ENCODE measurements at regions not wholly inside any gene's neighbourhood (a gene's known extent, or its start where the extent isn't known, plus 50 kb on each side); places are given as distances from the start of the nearest gene placed in this dataset.

- Histone ChIP-seq H3K27ac (ENCODE audit: low read depth, low read length) (no peak overlapping the region), H3K27me3 (ENCODE audit: control insufficient read depth, insufficient read depth, low read length, poor library complexity, severe bottlenecking) (no peaks in the 10 kb centered on the region), H3K36me3 (ENCODE audit: control insufficient read depth, insufficient read depth, low read length) (no peaks in the 10 kb centered on the region), H3K4me3 (ENCODE audit: low read length) (no peak overlapping the region), H3K4me1 (ENCODE audit: control insufficient read depth, insufficient read depth, low read length) (peaks cover 12% of the 10 kb centered on the region), H3K9me3 (ENCODE audit: control insufficient read depth, low read length) (no peaks in the 10 kb centered on the region), H3K9ac (ENCODE audit: extremely low read depth, low read length, poor library complexity, severe bottlenecking) (no peak overlapping the region)
- 89 to 90% methylated on average over 1 to 3 of the region's 3 CpGs for WGBS, 2 experiments (ENCODE audit: insufficient coverage in 1 of 2, insufficient read length in 1 of 2)
- Mint-ChIP-seq H3K4me3 (no peak overlapping the region), H3K27me3 (ENCODE audit: insufficient read depth) (no peaks in the 10 kb centered on the region), H3K4me1 (peaks cover 32% of the 10 kb centered on the region), H3K36me3 (ENCODE audit: low read depth) (no peaks in the 10 kb centered on the region), H3K27ac (no peak overlapping the region), H3K9me3 (peaks cover 2% of the 10 kb centered on the region)
- TF ChIP-seq, protein P1, sequence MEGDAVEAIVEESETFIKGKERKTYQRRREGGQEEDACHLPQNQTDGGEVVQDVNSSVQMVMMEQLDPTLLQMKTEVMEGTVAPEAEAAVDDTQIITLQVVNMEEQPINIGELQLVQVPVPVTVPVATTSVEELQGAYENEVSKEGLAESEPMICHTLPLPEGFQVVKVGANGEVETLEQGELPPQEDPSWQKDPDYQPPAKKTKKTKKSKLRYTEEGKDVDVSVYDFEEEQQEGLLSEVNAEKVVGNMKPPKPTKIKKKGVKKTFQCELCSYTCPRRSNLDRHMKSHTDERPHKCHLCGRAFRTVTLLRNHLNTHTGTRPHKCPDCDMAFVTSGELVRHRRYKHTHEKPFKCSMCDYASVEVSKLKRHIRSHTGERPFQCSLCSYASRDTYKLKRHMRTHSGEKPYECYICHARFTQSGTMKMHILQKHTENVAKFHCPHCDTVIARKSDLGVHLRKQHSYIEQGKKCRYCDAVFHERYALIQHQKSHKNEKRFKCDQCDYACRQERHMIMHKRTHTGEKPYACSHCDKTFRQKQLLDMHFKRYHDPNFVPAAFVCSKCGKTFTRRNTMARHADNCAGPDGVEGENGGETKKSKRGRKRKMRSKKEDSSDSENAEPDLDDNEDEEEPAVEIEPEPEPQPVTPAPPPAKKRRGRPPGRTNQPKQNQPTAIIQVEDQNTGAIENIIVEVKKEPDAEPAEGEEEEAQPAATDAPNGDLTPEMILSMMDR (conservative IDR thresholded peaks at IDR 0.05) = no peak
- no peak for DNase-seq
These were observed 180.2 kb upstream of the SYT1 start for GRCh38 chr12:78684419-78684818.

- H3K27ac ChIP-seq (ENCODE audit: low read depth, low read length) = no peak overlapping the region
- H3K36me3 ChIP-seq (ENCODE audit: control insufficient read depth, insufficient read depth, low read length) = no peaks in the 10 kb centered on the region
- H3K9me3 Mint-ChIP-seq = peaks cover 2% of the 10 kb centered on the region
- peaks cover 12% of the 10 kb centered on the region for H3K9me3 ChIP-seq (ENCODE audit: control insufficient read depth, low read length)
- no peaks in the 10 kb centered on the region for H3K4me1 ChIP-seq (ENCODE audit: control insufficient read depth, insufficient read depth, low read length)
- H3K4me3 Mint-ChIP-seq = no peak overlapping the region
- 92 to 93% methylated on average over 2 of the region's 2 CpGs for WGBS, 2 experiments (ENCODE audit: insufficient coverage in 1 of 2, insufficient read length in 1 of 2)
- no peak overlapping the region for H3K27ac Mint-ChIP-seq
- H3K36me3 Mint-ChIP-seq (ENCODE audit: low read depth) = no peaks in the 10 kb centered on the region
- DNase-seq = no peak
- no peak overlapping the region for H3K9ac ChIP-seq (ENCODE audit: extremely low read depth, low read length, poor library complexity, severe bottlenecking)
- TF ChIP-seq, protein P1 (conservative IDR thresholded peaks at IDR 0.05) = no peak
- no peaks in the 10 kb centered on the region for H3K4me1 Mint-ChIP-seq
- H3K27me3 Mint-ChIP-seq (ENCODE audit: insufficient read depth) = peaks cover 2% of the 10 kb centered on the region
- H3K4me3 ChIP-seq (ENCODE audit: low read length) = no peak overlapping the region
- no peaks in the 10 kb centered on the region for H3K27me3 ChIP-seq (ENCODE audit: control insufficient read depth, insufficient read depth, low read length, poor library complexity, severe bottlenecking)
These were observed 168.8 kb upstream of the SYT1 start for GRCh38 chr12:78695749-78696148.

- H3K27ac ChIP-seq (ENCODE audit: low read depth, low read length) = no peak overlapping the region
- peaks cover 12% of the 10 kb centered on the region for H3K9me3 ChIP-seq (ENCODE audit: control insufficient read depth, low read length)
- TF ChIP-seq, protein P1 (conservative IDR thresholded peaks at IDR 0.05) = no peak
- Mint-ChIP-seq H3K4me3 (no peak overlapping the region), H3K27me3 (ENCODE audit: insufficient read depth) (peaks cover 2% of the 10 kb centered on the region), H3K4me1 (no peaks in the 10 kb centered on the region), H3K27ac (no peak overlapping the region), H3K36me3 (ENCODE audit: low read depth) (no peaks in the 10 kb centered on the region), H3K9me3 (peaks cover 2% of the 10 kb centered on the region)
- 97 to 100% methylated on average over 2 of the region's 2 CpGs for WGBS, 2 experiments (ENCODE audit: insufficient coverage in 1 of 2, insufficient read length in 1 of 2)
- H3K36me3 ChIP-seq (ENCODE audit: control insufficient read depth, insufficient read depth, low read length) = no peaks in the 10 kb centered on the region
- H3K4me1 ChIP-seq (ENCODE audit: control insufficient read depth, insufficient read depth, low read length) = no peaks in the 10 kb centered on the region
- H3K27me3 ChIP-seq (ENCODE audit: control insufficient read depth, insufficient read depth, low read length, poor library complexity, severe bottlenecking) = no peaks in the 10 kb centered on the region
- H3K4me3 ChIP-seq (ENCODE audit: low read length) = no peak overlapping the region
- no peak for DNase-seq
- H3K9ac ChIP-seq (ENCODE audit: extremely low read depth, low read length, poor library complexity, severe bottlenecking) = no peak overlapping the region
These were observed 168.3 kb upstream of the SYT1 start for GRCh38 chr12:78696267-78696666.
